ENCODE measurements at regions not wholly inside any gene's neighbourhood (a gene's known extent, or its start where the extent isn't known, plus 50 kb on each side); places are given as distances from the start of the nearest gene placed in this dataset.

DNA sequence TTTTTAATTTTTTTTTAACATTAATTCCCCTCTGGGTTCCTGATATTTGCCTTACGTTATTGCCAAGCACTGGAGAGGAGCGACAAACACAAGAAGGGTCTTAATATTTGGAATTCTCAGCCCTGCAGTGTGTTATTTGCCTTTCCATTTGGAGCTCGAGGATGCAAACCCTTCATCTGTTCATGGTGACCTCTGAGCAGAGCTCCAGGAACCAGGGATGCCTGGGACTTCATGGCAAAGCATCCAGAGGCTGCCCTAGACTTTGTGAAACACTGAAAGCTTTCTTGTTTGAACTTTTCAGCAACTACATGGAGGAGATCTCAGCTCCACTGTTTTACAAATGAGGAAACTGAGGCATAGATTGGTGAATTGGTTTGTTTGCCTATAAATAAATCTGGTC lies 254.2 kb downstream of the CBLN1 start:
- Mint-ChIP-seq H3K27ac (no peak overlapping the region), H3K4me1 (no peaks in the 10 kb centered on the region), H3K9me3 (peaks cover 0 to 18% (median 0%) of the 10 kb centered on the region in 9 donors), H3K36me3 (no peaks in the 10 kb centered on the region), H3K4me3 (no peak overlapping the region), H3K27me3 (peaks cover 0 to 29% (median 6%) of the 10 kb centered on the region in 5 donors)
- DNase-seq (no peak), ATAC-seq (no peak)
- POLR2A ChIA-PET, result no interaction called here

GRCh38 chr16:49026566-49027181 lies 255.0 kb downstream of the CBLN1 start:
- Mint-ChIP-seq H3K36me3 (no peaks in the 10 kb centered on the region), H3K27ac (no peak overlapping the region), H3K4me3 (no peak overlapping the region), H3K9me3 (peaks cover 0 to 13% (median 0%) of the 10 kb centered on the region in 9 donors), H3K27me3 (peaks cover 0 to 32% (median 6%) of the 10 kb centered on the region in 5 donors), H3K4me1 (no peaks in the 10 kb centered on the region)
- POLR2A ChIA-PET, result no interaction called here
- no peak for ATAC-seq
- no peak for DNase-seq

GRCh38 chr16:49024896-49025295 lies 256.7 kb downstream of the CBLN1 start:
- DNase-seq, result no peak

DNA sequence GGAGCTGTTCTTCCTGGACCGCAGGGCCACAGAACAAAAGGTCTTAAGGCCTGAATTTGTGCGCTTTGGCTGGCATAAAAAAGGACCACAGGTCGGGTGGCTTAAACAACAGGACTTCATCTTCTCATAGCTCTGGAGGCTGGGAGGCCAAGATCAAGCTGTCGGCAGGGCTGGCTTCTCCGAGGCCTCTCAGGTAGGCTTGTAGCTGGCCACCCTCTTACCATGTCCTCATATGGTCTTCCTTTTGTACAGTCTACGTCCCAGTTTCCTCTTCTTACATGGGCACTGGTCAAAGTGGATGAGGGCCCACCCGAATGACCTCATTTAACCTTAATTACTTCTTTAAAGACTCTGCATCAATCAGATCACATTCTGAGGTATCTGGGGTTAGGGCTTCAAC lies 257.6 kb downstream of the CBLN1 start:
- DNase-seq (no peak), ATAC-seq (no peak)
- Mint-ChIP-seq H3K9me3 (peaks cover 0 to 9% (median 0%) of the 10 kb centered on the region in 9 donors), H3K4me3 (no peak overlapping the region), H3K27ac (no peak overlapping the region), H3K36me3 (no peaks in the 10 kb centered on the region), H3K27me3 (peaks cover 0 to 45% (median 10%) of the 10 kb centered on the region in 5 donors), H3K4me1 (no peaks in the 10 kb centered on the region)
- POLR2A ChIA-PET, result no interaction called here

More at GRCh38 chr16:49024896-49025295, 256.7 kb downstream of the CBLN1 start:
- H3K9me3 Mint-ChIP-seq, result peaks cover 0 to 11% (median 0%) of the 10 kb centered on the region in 9 donors
- POLR2A ChIA-PET, result no interaction called here
- H3K4me1 Mint-ChIP-seq, result no peaks in the 10 kb centered on the region
- no peak overlapping the region for H3K27ac Mint-ChIP-seq
- no peak overlapping the region for H3K4me3 Mint-ChIP-seq
- ATAC-seq, result no peak
- H3K36me3 Mint-ChIP-seq, result no peaks in the 10 kb centered on the region
- peaks cover 0 to 37% (median 10%) of the 10 kb centered on the region in 5 donors for H3K27me3 Mint-ChIP-seq

DNA sequence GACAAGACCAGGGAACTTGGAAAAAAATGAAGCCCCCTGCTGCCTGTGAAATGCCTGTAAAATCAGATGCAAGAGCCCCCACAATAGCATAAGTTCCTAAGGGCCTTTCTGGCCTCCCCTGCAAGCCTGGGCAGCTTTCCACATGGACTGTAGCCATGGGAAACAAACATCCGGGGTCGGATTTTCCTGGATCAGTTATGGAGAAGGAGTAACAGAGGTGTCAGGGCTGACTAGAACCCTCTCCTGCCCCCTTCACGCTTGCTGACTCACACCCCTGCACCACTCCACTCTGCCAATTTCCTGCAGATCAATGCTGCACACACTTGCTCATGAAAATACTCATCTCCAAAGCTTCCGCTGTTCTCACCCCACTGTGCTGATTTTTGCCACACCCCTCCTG lies 258.6 kb downstream of the CBLN1 start:
- ATAC-seq (no peak), DNase-seq (no peak)
- peaks cover 0 to 9% (median 0%) of the 10 kb centered on the region in 9 donors for H3K9me3 Mint-ChIP-seq
- no peaks in the 10 kb centered on the region for H3K36me3 Mint-ChIP-seq
- no peak overlapping the region for H3K27ac Mint-ChIP-seq
- POLR2A ChIA-PET, result no interaction called here
- peaks cover 0 to 45% (median 10%) of the 10 kb centered on the region in 5 donors for H3K27me3 Mint-ChIP-seq
- H3K4me3 Mint-ChIP-seq, result no peak overlapping the region
- no peaks in the 10 kb centered on the region for H3K4me1 Mint-ChIP-seq

DNA sequence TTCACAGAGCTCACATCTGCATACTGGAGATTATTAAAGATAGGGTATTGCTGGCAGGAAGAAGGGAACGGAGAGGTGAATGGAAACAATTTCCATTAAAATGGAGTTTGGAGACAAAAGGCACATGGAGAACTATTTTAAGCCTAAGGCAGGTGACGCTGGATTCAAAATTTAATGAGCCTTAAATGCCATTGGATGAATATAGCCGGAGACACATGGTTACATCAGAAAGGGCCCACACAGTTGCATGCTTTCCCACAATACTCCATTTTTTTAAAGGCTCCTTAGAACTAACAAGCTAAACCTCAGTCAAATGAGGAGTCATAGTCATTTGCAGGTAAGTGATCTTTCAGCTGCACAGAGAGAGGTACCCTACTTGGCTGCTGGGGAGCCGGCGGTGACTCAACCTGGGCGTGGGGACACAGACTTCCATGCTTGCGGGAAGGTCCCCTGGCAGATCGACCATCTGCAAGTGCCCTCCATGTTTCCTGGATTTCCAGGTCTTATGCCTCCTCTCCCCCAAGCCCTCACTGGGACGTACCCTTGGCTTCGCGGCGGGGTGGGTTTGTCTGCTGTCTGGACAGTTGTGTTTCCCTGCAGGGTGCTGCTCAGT lies 259.2 kb downstream of the CBLN1 start:
- H3K9me3 Mint-ChIP-seq, result peaks cover 0 to 9% (median 0%) of the 10 kb centered on the region in 9 donors
- no peaks in the 10 kb centered on the region for H3K36me3 Mint-ChIP-seq
- peaks cover 0 to 45% (median 10%) of the 10 kb centered on the region in 5 donors for H3K27me3 Mint-ChIP-seq
- POLR2A ChIA-PET, result no interaction called here
- H3K4me1 Mint-ChIP-seq, result no peaks in the 10 kb centered on the region
- DNase-seq (no peak), ATAC-seq (no peak)
- H3K4me3 Mint-ChIP-seq, result no peak overlapping the region
- H3K27ac Mint-ChIP-seq, result no peak overlapping the region

DNA sequence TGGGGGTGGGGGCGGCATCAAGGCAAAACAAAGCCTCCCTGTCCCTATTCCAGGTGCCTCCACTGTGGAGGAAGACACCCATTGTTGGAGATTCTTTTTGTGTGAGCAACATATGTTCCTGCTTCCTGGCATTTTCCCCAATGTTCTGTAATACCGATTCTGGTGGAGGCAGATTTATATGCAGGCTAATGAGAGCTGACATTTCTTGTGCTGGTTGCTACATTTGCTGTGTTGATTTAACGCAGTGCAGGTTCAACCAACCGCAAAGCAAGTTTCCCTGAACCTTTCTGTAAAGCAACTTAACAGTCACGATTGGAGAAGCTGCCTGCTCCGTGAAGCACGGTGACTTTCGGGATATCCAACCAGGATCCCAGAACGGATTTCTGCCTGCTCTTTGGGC lies 260.5 kb downstream of the CBLN1 start:
- Mint-ChIP-seq H3K4me3 (no peak overlapping the region), H3K4me1 (no peaks in the 10 kb centered on the region), H3K27ac (no peak overlapping the region), H3K9me3 (peaks cover 0 to 8% (median 0%) of the 10 kb centered on the region in 9 donors), H3K27me3 (peaks cover 0 to 36% (median 9%) of the 10 kb centered on the region in 5 donors), H3K36me3 (no peaks in the 10 kb centered on the region)
- no peak for ATAC-seq
- no peak for DNase-seq
- POLR2A ChIA-PET, result no interaction called here

GRCh38 chr16:49020436-49020835 lies 261.2 kb downstream of the CBLN1 start:
- POLR2A ChIA-PET, result no interaction called here
- H3K27me3 Mint-ChIP-seq, result peaks cover 0 to 36% (median 9%) of the 10 kb centered on the region in 5 donors
- H3K4me3 Mint-ChIP-seq, result no peak overlapping the region
- H3K36me3 Mint-ChIP-seq, result no peaks in the 10 kb centered on the region
- ATAC-seq (no peak), DNase-seq (no peak)
- H3K4me1 Mint-ChIP-seq, result no peaks in the 10 kb centered on the region
- H3K27ac Mint-ChIP-seq, result no peak overlapping the region
- peaks cover 0 to 7% (median 0%) of the 10 kb centered on the region in 9 donors for H3K9me3 Mint-ChIP-seq

GRCh38 chr16:49019831-49020230 lies 261.8 kb downstream of the CBLN1 start:
- POLR2A ChIA-PET, result no interaction called here
- Mint-ChIP-seq H3K27me3 (peaks cover 0 to 34% (median 10%) of the 10 kb centered on the region in 5 donors), H3K9me3 (peaks cover 0 to 6% (median 0%) of the 10 kb centered on the region in 9 donors), H3K27ac (no peak overlapping the region), H3K4me3 (no peak overlapping the region), H3K4me1 (no peaks in the 10 kb centered on the region), H3K36me3 (no peaks in the 10 kb centered on the region)
- ATAC-seq, result no peak
- DNase-seq, result no peak

GRCh38 chr16:49019081-49019633 lies 262.5 kb downstream of the CBLN1 start:
- no peak overlapping the region for H3K4me3 Mint-ChIP-seq
- DNase-seq (no peak), ATAC-seq (no peak)
- no peaks in the 10 kb centered on the region for H3K36me3 Mint-ChIP-seq
- no peak overlapping the region for H3K27ac Mint-ChIP-seq
- H3K9me3 Mint-ChIP-seq, result peaks cover 0 to 9% (median 0%) of the 10 kb centered on the region in 9 donors
- H3K4me1 Mint-ChIP-seq, result no peaks in the 10 kb centered on the region
- POLR2A ChIA-PET, result no interaction called here
- peaks cover 0 to 39% (median 16%) of the 10 kb centered on the region in 5 donors for H3K27me3 Mint-ChIP-seq

DNA sequence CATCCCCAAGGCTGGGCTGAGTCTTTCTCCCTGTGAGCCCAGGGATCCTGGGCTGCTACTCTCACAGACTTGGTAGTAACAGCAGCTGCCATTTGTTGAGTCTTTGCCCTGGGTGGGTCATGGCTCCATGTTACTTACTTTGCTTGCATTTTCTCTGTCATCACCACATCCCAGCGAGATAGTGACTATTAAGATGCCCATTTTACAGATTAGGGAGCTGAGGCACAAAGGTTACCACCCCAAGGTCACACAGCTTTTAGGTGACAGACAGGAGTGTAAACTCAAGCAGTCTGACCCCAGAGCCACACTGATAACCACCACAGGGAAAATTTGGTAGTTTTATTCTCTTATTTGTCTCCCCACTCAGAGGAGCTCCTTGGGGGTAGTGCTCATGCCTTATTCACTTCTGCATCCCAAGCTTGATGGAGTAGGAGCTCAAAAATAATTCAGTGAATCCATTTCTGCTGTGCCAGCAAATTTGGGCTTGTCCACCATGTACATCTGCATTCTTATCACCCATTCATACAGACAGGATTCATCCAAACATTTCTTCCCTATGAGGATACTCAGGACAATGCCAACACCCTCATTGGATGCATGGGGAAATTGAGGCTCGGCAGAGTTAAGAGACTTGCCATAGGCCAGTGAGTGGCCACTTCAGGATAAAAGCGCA lies 263.2 kb downstream of the CBLN1 start:
- no peak overlapping the region for H3K4me3 Mint-ChIP-seq
- H3K27ac Mint-ChIP-seq, result no peak overlapping the region
- peaks cover 0 to 12% (median 0%) of the 10 kb centered on the region in 9 donors for H3K9me3 Mint-ChIP-seq
- POLR2A ChIA-PET, result no interaction called here
- no peak for ATAC-seq
- no peaks in the 10 kb centered on the region for H3K36me3 Mint-ChIP-seq
- peaks cover 0 to 33% (median 11%) of the 10 kb centered on the region in 5 donors for H3K27me3 Mint-ChIP-seq
- no peaks in the 10 kb centered on the region for H3K4me1 Mint-ChIP-seq
- no peak for DNase-seq

- no peak for ATAC-seq
- H3K27me3 Mint-ChIP-seq, result peaks cover 0 to 29% (median 10%) of the 10 kb centered on the region in 5 donors
- H3K9me3 Mint-ChIP-seq, result peaks cover 0 to 12% (median 0%) of the 10 kb centered on the region in 9 donors
- H3K4me3 Mint-ChIP-seq, result no peak overlapping the region
- POLR2A ChIA-PET, result no interaction called here
- no peak overlapping the region for H3K27ac Mint-ChIP-seq
- no peaks in the 10 kb centered on the region for H3K4me1 Mint-ChIP-seq
- DNase-seq, result no peak
- no peaks in the 10 kb centered on the region for H3K36me3 Mint-ChIP-seq
Observed at GRCh38 chr16:49017501-49017900, 264.1 kb downstream of the CBLN1 start.

DNA sequence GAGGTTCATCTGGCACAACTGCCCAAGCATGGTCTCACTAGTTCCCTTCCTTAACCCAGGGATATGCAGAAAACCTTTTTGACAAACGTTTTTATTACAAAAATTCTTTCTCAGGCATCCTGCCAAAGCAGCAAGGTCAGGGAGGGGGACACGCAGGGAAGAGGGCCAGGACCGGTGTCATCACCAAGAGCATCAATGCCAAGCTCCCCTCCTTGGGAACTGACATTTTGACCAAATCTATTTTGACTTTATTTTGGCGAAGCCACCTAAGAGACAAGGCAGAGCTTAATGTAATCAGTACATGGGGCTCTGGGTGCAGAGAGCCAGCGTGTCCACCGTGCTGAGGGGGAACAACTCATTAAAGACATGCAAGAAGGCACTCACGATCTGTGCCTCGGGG lies 265.2 kb downstream of the CBLN1 start:
- Mint-ChIP-seq H3K9me3 (peaks cover 0 to 12% (median 2%) of the 10 kb centered on the region in 9 donors), H3K27me3 (peaks cover 0 to 25% (median 12%) of the 10 kb centered on the region in 5 donors), H3K4me3 (no peak overlapping the region), H3K4me1 (no peaks in the 10 kb centered on the region), H3K27ac (no peak overlapping the region), H3K36me3 (no peaks in the 10 kb centered on the region)
- ATAC-seq, result no peak
- POLR2A ChIA-PET, result no interaction called here
- no peak for DNase-seq

Data from naive thymus-derived CD8-positive, alpha-beta T cell (primary cell).